GM18498 (cell line): ENCODE measurements at regions not wholly inside any gene's neighbourhood (a gene's known extent, or its start where the extent isn't known, plus 50 kb on each side); places are given as distances from the start of the nearest gene placed in this dataset.
A peak's percentile ranks its signal among the peaks of the same experiment; 100 is the strongest.
"Not testable (repeated sequence)": the region's sequence is repeated elsewhere in the genome, so short reads cannot be mapped to it uniquely, and the experiment has no call there.

Experiments
- ATAC-seq: cut with Tn5 transposase; IDR thresholded peaks from one replicate; pipeline ENCODE4 v1.9.1; 2021; ENCODE audit warnings: mild to moderate bottlenecking, moderate library complexity; ENCODE audit not compliant: unreplicated experiment

DNA sequence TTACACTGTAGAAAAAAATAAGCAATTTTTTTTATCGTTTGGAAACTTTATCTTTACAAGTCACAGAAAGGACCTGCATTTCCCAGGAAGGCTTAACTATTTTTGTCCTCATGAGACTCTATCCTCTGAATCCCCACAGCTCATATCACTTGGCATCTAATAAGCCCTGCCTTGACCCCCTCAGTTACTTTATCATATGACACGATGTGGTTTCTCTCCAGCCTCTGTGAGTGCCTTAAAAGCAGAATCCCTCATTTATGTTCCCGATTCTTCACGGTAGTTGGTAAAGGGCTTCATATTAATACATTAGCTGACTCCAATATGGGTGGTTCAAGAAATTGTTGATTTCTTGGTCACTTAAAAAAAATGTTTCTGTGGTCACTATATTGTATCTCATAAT lies 296.6 kb upstream of the GRAMD2B start:
- no peak for ATAC-seq

DNA sequence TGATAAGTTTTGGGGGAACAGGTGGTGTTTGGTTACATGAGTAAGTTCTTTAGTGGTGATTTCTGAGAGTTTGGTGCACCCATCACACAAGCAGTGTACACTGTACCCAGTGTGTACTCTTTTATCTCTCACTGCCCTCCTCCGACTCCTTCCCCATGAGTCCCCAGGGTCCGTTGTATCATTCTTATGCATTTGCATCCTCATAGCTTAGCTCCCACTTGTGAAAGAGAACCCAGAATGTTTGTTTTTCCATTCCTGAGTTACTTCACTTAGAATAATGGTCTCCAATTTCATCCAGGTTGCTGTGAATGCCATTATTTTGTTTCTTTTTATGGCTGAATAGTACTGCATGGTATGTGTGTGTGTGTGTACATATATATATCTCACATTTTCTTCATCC lies 295.8 kb upstream of the GRAMD2B start:
- ATAC-seq = not testable (repeated sequence)

DNA sequence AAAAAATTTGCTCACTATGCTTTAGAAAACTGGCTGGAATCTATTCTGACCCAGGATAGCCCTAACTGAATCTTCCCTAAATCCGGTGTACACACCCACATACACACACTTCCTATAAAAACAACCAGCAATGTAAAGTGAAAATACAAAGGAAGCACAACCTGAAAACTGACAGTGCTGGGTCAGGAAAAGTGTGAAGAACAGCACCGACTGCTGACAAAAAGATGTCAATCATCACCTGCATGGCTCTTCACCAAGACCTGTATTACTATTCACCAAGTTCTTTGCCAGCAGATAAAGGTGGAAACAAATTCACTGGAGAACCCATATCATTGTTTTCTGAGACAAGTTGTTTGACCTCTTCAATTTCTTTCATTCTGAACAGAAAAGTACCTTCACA lies 293.8 kb upstream of the GRAMD2B start:
- no peak for ATAC-seq

GRCh38 chr5:126133424-126133823 lies 289.8 kb upstream of the GRAMD2B start:
- ATAC-seq = no peak

DNA sequence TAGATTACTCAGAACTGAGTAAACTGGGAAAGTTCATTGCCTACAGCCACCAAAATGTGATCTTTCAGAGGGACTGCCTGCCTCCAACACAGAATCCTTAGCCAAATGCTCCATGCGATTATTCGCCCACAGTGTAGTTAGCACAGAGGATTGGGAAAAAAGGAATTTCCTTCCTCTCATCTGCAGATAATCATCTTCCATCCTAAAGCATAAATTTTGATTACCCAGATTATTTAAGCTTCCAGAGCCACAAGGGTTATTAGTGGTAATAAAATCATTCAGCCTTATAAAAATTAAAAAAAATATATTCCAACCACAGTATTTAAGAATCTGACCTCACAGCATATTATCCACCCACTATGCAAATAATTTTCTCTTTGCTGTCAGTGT lies 285.3 kb upstream of the GRAMD2B start:
- ATAC-seq = no peak

DNA sequence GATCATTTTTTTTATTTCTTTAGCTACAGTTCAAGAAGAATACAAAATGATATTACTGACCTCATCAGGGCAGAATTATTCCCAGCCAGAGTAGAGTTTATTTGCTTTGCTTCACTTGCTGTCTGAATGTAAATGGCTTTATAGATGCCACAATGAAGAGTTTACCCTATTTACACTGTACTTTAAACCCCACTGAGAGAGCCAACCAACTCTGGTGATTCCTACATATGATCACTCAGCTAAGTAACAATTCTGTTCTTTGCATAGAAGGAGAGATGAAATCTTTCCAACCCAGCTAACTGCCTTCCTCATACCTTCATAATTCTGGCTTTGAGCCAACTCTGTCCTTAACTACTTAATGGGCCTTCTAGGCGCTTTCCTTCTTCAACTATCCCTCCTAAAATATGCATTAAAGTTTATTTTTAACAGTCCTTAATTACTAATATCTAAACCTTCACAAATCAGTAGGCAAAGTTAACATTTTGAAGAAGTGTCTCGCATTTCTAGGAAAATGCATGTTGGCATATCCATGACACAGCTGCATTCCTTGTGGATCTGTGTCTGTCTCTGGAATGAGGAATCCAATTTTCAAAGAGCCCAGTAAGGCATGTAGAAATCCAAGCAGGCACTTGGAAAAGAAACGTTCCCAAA lies 284.8 kb upstream of the GRAMD2B start:
- ATAC-seq = no peak

- ATAC-seq = no peak
Observed at GRCh38 chr5:126139086-126139485, 284.1 kb upstream of the GRAMD2B start.

GRCh38 chr5:126139773-126140172 lies 283.4 kb upstream of the GRAMD2B start:
- ATAC-seq = no peak

DNA sequence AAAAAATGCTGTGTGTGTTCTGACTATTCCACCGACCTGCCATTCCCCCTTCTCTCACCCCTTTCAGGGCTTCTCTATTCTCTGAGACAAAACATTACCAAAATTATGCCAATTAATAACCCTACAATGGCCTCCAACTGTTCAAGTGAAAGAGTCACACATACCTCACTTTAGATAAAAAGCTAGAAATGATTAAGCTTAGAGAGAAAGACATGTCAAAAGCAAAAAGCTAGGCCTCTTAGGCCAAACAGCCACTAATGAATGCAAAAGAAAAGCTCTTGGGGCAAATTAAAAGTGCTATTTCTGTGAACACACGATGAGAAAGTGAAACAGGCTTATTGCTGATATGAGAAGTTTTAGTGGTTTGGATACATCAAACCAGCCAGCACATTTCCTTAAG lies 279.6 kb upstream of the GRAMD2B start:
- ATAC-seq = peak; percentile 65

GRCh38 chr5:126150319-126150718 lies 272.9 kb upstream of the GRAMD2B start:
- ATAC-seq = not testable (repeated sequence)

DNA sequence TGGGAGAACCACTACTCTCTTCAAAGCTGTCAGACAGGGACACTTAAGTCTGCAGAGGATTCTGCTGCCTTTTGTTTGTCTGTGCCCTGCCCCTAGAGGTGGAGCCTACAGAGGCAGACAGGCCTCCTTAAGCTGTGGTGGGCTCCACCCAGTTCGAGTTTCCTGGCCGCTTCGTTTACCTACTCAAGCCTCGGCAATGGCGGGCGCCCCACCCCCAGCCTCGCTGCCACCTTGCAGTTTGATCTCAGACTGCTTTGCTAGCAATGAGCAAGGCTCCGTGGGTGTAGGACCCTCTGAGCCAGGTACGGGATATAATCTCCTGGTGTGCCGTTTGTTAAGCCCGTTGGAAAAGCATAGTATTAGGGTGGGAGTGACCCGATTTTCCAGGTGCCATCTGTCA lies 267.9 kb upstream of the GRAMD2B start:
- not testable (repeated sequence) for ATAC-seq

GRCh38 chr5:126166368-126166767 lies 256.8 kb upstream of the GRAMD2B start:
- no peak for ATAC-seq

- ATAC-seq = no peak
Observed at GRCh38 chr5:126168785-126169184, 254.4 kb upstream of the GRAMD2B start.

GRCh38 chr5:126171916-126172315 lies 251.3 kb upstream of the GRAMD2B start:
- no peak for ATAC-seq

DNA sequence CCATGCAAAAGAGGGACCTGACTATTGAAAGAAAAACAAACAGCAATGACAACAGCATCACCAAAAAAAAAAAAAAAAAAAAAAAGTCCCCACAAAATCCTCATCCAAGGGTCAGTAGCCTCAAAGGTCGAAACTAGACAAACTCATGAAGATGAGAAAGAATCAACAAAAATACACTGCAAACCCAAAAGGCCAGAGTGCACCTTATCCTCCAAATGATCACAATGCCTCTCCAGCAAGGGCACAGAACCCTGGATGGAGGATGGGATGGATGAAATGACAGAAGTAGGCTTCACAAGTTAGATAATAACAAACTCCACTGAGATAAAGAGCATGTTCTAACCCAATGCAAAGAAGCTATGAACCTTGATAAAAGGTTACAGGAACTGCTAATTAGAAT lies 250.4 kb upstream of the GRAMD2B start:
- ATAC-seq = no peak

DNA sequence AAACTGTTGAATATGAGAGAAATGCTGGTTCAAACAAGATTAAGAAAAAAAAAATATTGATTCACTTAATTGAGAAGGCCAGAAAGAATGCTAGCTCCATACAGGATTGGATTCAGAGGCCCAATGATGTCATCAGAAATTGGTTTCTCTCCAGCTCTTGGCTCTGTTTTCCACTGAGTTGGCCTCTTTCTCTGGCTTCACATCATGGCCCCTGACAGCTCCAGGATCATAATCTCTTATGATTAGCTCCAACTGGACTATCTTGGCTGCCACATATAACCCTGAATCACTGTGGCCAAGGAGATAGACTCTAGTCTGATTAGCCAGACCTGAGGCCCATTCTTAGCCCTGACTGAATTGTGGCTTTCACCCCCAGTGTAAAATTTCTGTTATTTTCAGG lies 244.7 kb upstream of the GRAMD2B start:
- ATAC-seq = no peak

DNA sequence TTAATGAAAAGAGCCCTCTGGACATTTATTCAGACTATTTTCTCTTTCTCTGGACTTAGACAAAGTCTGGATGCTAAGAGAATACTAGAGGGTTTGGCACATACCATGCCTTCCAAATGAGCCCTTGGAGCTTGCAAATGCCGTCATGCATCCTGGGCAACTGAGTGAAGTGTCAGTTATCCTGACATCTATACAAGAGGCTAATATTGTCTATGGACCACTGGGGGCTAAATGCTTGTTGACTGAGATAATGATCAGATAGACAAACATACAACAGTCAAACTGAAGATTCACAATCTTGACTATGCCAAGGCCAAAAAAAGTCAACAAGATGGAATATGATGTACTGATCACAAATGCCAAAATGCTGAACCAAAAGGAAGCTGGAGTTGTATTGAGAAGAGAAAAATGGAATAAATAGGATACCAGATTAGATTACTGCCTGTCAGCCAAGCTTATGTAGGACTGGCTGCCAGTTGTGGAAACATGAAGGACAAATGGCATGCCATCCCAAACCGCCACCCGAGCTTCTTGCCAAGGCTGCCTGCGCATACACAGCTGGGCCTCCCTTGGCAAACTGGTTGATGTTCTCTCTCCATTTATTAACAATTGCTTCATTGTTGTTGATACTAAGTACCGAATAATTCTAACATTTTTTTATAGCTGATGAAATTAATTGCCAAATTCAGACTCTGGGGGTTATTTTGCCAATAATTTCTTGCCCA lies 240.1 kb upstream of the GRAMD2B start:
- ATAC-seq = no peak

- no peak for ATAC-seq
Observed at GRCh38 chr5:126184474-126184873, 238.7 kb upstream of the GRAMD2B start.

GRCh38 chr5:126186210-126186609 lies 237.0 kb upstream of the GRAMD2B start:
- peak; percentile 74 for ATAC-seq

DNA sequence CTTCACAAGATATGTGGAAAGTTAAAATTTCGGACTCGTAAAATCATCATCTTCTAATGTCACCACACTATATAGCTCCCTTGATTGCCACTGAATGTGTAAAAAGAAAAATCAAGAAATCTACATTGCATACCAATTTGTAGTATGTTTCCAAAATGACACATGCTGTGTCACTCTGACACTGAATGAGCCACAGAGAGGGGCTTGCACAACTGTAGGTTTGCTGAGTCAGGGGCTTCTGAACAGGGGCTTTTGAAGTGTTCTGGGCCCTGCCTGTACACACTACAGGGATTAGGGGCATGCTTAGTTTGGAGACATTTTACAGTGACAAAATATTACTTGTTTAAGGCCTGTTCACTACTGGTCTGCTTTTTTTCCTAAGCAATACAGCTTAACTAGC lies 234.4 kb upstream of the GRAMD2B start:
- ATAC-seq = no peak

- no peak for ATAC-seq
Observed at GRCh38 chr5:126189231-126189630, 234.0 kb upstream of the GRAMD2B start.

- ATAC-seq = no peak
Observed at GRCh38 chr5:126189862-126190261, 233.3 kb upstream of the GRAMD2B start.

- ATAC-seq = no peak
Observed at GRCh38 chr5:126192226-126192625, 231.0 kb upstream of the GRAMD2B start.
